GM10248 (cell line): ENCODE measurements at regions not wholly inside any gene's neighbourhood (a gene's known extent, or its start where the extent isn't known, plus 50 kb on each side); places are given as distances from the start of the nearest gene placed in this dataset.

Experiments used
- CTCF ChIA-PET: fragments of 300-600 bp; sonication (Branson Sonifier 250); formaldehyde crosslinking; extraction: SDS; loops from one replicate; lab custom pipeline; 2021; ENCODE audit warnings: antibody characterized with exemption; lab: Yijun Ruan, JAX
- POLR2A ChIA-PET: fragments of 350-650 bp; sonication (Branson Sonifier 250); formaldehyde crosslinking; extraction: SDS; loops from one replicate; lab custom pipeline; 2020; ENCODE audit warnings: antibody characterized with exemption; lab: Yijun Ruan, JAX
- DNase-seq: peaks from one replicate; pipeline ENCODE4 v3.0.0; 2012; ENCODE audit errors: extremely low spot score
- TF ChIP-seq, protein P1 (sequence below): IDR thresholded peaks from 2 replicates; pipeline ENCODE4 v1.5.1; 2012; ENCODE audit warnings: mild to moderate bottlenecking, low read depth; ENCODE audit errors: extremely low read depth, missing control alignments, control extremely low read depth

DNA sequence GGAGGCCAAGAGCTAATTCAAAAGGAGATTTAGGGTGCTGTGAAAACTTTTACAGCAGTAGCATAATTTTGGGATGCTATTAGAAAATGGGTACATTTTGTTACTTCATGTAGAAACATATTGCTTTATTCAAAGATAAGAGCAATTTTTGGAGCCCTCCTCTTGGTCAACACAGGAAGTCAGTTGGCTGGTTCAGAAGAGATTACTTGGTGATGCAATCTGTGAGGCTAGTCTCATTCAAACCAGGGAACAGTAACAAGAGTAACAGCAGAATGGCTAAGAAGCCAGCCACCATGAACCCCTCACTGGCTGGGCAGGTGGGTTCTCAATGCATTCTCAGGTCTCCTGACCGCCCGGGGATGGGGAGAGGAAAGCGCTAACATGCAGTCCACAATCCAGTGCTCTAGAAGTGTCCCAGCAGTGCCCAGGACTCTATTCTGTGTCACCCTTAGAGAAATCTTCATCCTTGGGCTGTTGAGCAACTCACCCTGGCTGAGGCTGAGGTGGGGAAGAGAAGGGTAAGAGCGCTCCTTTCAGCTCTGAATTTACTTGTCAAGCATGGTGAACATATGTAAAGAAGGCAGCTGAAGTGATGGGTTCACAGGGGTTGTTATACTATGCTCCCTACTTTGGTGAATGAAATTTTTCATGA lies 262.2 kb upstream of the UBASH3B start:
- DNase-seq = no peak
- POLR2A ChIA-PET = no interaction called here
- TF ChIP-seq, protein P1, sequence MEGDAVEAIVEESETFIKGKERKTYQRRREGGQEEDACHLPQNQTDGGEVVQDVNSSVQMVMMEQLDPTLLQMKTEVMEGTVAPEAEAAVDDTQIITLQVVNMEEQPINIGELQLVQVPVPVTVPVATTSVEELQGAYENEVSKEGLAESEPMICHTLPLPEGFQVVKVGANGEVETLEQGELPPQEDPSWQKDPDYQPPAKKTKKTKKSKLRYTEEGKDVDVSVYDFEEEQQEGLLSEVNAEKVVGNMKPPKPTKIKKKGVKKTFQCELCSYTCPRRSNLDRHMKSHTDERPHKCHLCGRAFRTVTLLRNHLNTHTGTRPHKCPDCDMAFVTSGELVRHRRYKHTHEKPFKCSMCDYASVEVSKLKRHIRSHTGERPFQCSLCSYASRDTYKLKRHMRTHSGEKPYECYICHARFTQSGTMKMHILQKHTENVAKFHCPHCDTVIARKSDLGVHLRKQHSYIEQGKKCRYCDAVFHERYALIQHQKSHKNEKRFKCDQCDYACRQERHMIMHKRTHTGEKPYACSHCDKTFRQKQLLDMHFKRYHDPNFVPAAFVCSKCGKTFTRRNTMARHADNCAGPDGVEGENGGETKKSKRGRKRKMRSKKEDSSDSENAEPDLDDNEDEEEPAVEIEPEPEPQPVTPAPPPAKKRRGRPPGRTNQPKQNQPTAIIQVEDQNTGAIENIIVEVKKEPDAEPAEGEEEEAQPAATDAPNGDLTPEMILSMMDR = no peak
- CTCF ChIA-PET = interaction anchor here (2.9 kb wide), 1 partner anchor 10 kb away, joined by 14 read pairs; no protein-coding TSS in a partner anchor

DNA sequence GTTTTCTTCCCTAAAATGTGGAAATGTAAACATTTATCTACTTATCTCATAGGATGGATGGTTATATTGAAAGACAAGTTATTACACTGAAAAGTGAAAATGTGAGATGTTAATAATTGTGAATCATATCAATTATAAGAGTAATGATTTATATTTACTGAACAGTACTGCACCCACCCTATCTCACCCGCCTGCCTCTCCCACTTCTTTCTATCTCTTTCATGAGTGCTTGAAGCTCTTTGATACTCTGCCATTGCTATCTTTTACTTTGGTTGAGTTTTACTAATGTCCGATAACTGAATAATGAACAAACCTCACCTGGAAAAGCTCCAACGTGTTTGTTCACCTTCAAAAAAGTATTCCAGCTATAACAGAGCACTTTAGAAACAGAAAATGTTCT lies 263.0 kb upstream of the UBASH3B start:
- CTCF ChIA-PET = interaction anchor here (1.0 to 2.9 kb wide), 3 partner anchors 10 to 22 kb away, joined by 3 to 14 read pairs (median 4); no protein-coding TSS in a partner anchor
- TF ChIP-seq, protein P1 = no peak
- POLR2A ChIA-PET = no interaction called here

DNA sequence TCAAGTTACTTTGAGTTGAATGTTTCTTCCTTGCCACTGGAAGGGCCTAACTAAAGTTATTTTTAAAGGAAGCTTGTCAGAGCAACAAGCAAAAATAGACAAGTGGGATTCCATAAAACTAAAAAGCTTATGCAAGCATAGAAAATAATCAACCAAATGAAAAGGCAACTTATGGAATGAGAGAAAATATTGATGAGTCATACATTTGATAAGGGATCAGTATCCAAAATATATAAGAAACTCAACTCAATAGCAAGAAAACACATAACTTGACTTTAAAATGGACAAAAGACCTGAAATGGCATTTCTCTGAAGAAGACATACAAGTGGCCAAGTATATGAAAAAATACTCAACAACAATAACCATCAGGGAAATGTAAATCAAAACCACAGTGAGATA lies 264.5 kb upstream of the UBASH3B start:
- ChIA-PET POLR2A (no interaction called here), CTCF (interaction anchor here (1.8 to 2.9 kb wide), 2 partner anchors 12 to 473 kb away, joined by 3 to 14 read pairs; no protein-coding TSS in a partner anchor)
- DNase-seq = no peak
- TF ChIP-seq, protein P1 = no peak

More for the DNA sequence above, 263.0 kb upstream of the UBASH3B start:
- no peak for DNase-seq

DNA sequence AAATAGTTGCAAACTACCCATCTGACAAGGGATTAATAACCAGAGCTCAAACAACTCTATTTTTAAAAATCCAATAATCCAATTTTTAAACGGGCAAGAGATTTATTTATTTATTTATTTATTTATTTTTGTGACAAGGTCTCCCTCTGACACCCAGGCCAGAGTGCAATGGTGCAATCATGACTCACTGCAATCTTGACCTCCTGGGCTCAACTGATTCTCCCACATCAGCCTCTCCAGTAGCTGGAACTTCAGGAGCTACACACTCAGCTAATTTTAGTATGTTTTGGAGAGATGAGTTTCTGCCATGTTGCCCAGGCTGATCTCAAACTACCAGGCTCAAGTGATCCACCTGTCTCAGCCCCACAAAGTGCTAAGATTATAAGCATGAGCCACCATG lies 267.2 kb upstream of the BLID start:
- POLR2A ChIA-PET = no interaction called here
- TF ChIP-seq, protein P1 = no peak
- CTCF ChIA-PET = interaction anchor here (0.9 to 1.0 kb wide), 2 partner anchors 12 to 30 kb away, joined by 3 read pairs; no protein-coding TSS in a partner anchor
- DNase-seq = no peak

DNA sequence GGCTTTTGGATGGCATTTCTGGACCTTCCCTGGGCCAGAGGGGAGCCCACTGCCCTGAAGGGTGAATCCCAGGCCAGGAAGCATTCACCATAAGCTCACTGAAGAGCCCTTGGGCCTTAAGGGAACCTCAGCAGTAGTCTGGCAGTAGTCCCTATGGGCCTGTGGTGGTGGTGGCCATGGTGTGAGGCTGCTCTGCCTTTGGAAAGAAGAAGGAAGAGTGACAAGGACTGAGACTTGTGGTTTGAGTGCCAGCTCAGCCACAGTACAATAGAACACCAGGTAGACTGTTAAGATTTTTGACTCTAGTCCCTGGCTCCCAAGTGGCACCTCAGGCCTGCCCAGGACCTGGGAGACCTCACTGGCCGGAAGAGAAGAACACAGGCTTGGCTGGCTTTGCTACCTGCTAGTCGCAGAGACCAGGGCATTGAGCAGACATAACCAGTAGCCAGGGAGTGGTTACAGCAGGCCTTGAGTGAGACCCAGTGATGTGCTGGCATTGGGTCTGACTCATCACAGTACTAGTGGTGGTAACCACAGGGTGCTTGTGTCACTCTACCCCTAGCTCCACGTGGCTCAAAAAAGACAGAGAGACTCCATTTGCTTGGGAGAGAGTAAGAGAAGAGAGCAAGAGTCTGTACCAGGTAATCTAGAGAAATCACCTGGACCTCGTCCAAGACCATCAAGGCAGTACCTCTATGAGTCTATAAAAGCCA lies 259.8 kb upstream of the BLID start:
- CTCF ChIA-PET = no interaction called here
- no peak for DNase-seq
- POLR2A ChIA-PET = no interaction called here
- TF ChIP-seq, protein P1 = no peak

DNA sequence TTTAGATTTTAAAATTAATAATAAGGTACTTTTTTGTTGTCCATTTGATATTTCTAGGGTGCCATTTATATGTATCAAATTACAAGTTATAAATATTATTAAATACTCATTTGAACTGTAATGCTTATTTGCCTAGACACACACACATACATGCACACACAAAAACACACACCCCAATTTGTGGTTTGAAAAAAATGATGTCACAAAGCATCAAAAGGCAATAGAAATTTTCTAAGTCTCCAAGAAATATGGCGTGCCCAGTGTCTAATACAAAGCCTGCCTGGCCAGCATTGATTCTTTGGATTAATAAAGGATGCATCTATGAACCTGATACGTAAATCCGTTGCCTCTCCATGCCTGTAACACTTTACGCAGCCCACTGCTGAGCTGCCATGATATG lies 252.8 kb upstream of the BLID start:
- DNase-seq = no peak
- POLR2A ChIA-PET = no interaction called here
- CTCF ChIA-PET = interaction anchor here (1.3 kb wide), 1 partner anchor 10 kb away, joined by 4 read pairs; no protein-coding TSS in a partner anchor
- TF ChIP-seq, protein P1 = no peak
